Small intestine (tissue), 7 donors: ENCODE measurements at regions not wholly inside any gene's neighbourhood (a gene's known extent, or its start where the extent isn't known, plus 50 kb on each side); places are given as distances from the start of the nearest gene placed in this dataset.

Experiments
- DNase-seq, 2 donors: peaks; one replicate each; pipeline versions ENCODE4 v3.0.0 to v3.0.0-alpha.2; 2013
- FAIRE-seq: peaks from 2 replicates; lab custom pipeline; 2012; peaks lifted over from hg19 to GRCh38; lab: Jason Lieb, UNC
- H3K27ac ChIP-seq, 3 donors: one replicate each; pipeline ENCODE4 v1.5.1; 2013; ENCODE audit warnings: low read length in 2 of 3, mild to moderate bottlenecking in 2 of 3, control low read depth in 1 of 3, inconsistent platforms in 1 of 3, low read depth in 1 of 3, moderate library complexity in 1 of 3
- H3K27me3 ChIP-seq, 3 donors: one replicate each; pipeline ENCODE4 v1.6.1; 2013; ENCODE audit warnings: low read length in 3 of 3, inconsistent platforms in 1 of 3; ENCODE audit not compliant: control insufficient read depth in 3 of 3, insufficient read depth in 3 of 3
- H3K36me3 ChIP-seq, 3 donors: one replicate each; pipeline ENCODE4 v1.6.1; 2013; ENCODE audit warnings: low read length in 3 of 3, inconsistent platforms in 1 of 3, low read depth in 1 of 3, mild to moderate bottlenecking in 1 of 3, moderate library complexity in 1 of 3; ENCODE audit not compliant: control insufficient read depth in 3 of 3, insufficient read depth in 2 of 3
- H3K4me1 ChIP-seq, 3 donors: one replicate each; pipeline ENCODE4 v1.6.1; 2013; ENCODE audit warnings: low read length in 2 of 3, inconsistent platforms in 1 of 3, low read depth in 1 of 3, mild to moderate bottlenecking in 1 of 3, moderate library complexity in 1 of 3; ENCODE audit not compliant: control insufficient read depth in 3 of 3, insufficient read depth in 2 of 3
- H3K4me3 ChIP-seq, 3 donors: one replicate each; pipeline ENCODE4 v1.5.1; 2013; ENCODE audit warnings: low read length in 3 of 3, control low read depth in 1 of 3, inconsistent platforms in 1 of 3, low read depth in 1 of 3, mild to moderate bottlenecking in 1 of 3, moderate library complexity in 1 of 3
- H3K9me3 ChIP-seq, 2 donors: one replicate each; pipeline ENCODE4 v1.6.1; 2013; ENCODE audit warnings: low read depth in 1 of 2, low read length in 1 of 2; ENCODE audit not compliant: control insufficient read depth in 2 of 2, insufficient read depth in 1 of 2
- WGBS, 3 donors: extraction: QIAGEN DNeasy Blood & Tissue Kit; methylation state at CpG; one replicate each; pipeline ENCODE4 v1.1.7; 2013; 5-methylcytosine and 5-hydroxymethylcytosine counted together
- donor health status: healthy with polysubstance abuse.
- donor health status: control.
- donor health status: control.
- donor health status: Bipolar disorder and iron deficiency.
- donor health status: healthy.

GRCh38 chr4:71841336-71841735 lies 57.5 kb upstream of the GC start:
- DNase-seq (no peak), FAIRE-seq (no peak)
- H3K9me3 ChIP-seq = no peaks in the 10 kb centered on the region
- no peaks in the 10 kb centered on the region for H3K4me1 ChIP-seq
- H3K36me3 ChIP-seq = no peaks in the 10 kb centered on the region
- H3K27ac ChIP-seq = no peak overlapping the region
- no peak overlapping the region for H3K4me3 ChIP-seq
- 87 to 92% (median 88%) methylated on average over 2 of the region's 2 CpGs for WGBS, 3 donors
- no peaks in the 10 kb centered on the region for H3K27me3 ChIP-seq

GRCh38 chr4:71847300-71847699 lies 63.4 kb upstream of the GC start:
- H3K9me3 ChIP-seq = no peaks in the 10 kb centered on the region
- H3K4me3 ChIP-seq = no peak overlapping the region
- no peak overlapping the region for H3K27ac ChIP-seq
- no peaks in the 10 kb centered on the region for H3K27me3 ChIP-seq
- H3K4me1 ChIP-seq = no peaks in the 10 kb centered on the region
- no peak for DNase-seq
- no peaks in the 10 kb centered on the region for H3K36me3 ChIP-seq
- WGBS, 3 donors = 59 to 73% (median 66%) methylated on average over 1 of the region's 1 CpG
- FAIRE-seq = no peak

- no peak for FAIRE-seq
- 39 to 48% (median 41%) methylated on average over 1 of the region's 1 CpG for WGBS, 3 donors
- DNase-seq = peak in 1 of 2 donors; percentile 2
- Histone ChIP-seq H3K4me1 (peaks cover 0 to 5% (median 0%) of the 10 kb centered on the region in 3 donors), H3K9me3 (peaks cover 0 to 8% of the 10 kb centered on the region in 2 donors), H3K4me3 (no peak overlapping the region), H3K27ac (no peak overlapping the region), H3K27me3 (no peaks in the 10 kb centered on the region), H3K36me3 (no peaks in the 10 kb centered on the region)
Measured at GRCh38 chr4:71855944-71856343, 72.1 kb upstream of the GC start.

- H3K36me3 ChIP-seq = no peaks in the 10 kb centered on the region
- H3K9me3 ChIP-seq = peaks cover 0 to 13% of the 10 kb centered on the region in 2 donors
- 9 to 26% (median 24%) methylated on average over 9 of the region's 9 CpGs for WGBS, 3 donors
- peaks cover 0 to 5% (median 0%) of the 10 kb centered on the region in 3 donors for H3K4me1 ChIP-seq
- H3K27ac ChIP-seq = peak overlapping the region in 1 of 3 donors; percentile 34
- DNase-seq (peak; percentile 57 to 69), FAIRE-seq (no peak)
- peak overlapping the region in 1 of 3 donors; percentile 1 for H3K4me3 ChIP-seq
- no peaks in the 10 kb centered on the region for H3K27me3 ChIP-seq
Measured at GRCh38 chr4:71857713-71858451, 74.0 kb upstream of the GC start.

- peak in 1 of 2 donors; percentile 3 for DNase-seq
- no peak for FAIRE-seq
- Histone ChIP-seq H3K27ac (no peak overlapping the region), H3K36me3 (no peaks in the 10 kb centered on the region), H3K9me3 (peaks cover 0 to 33% of the 10 kb centered on the region in 2 donors), H3K4me3 (no peak overlapping the region), H3K27me3 (no peaks in the 10 kb centered on the region), H3K4me1 (peaks cover 0 to 5% (median 0%) of the 10 kb centered on the region in 3 donors)
- WGBS, 3 donors = 28 to 41% (median 33%) methylated on average over 1 of the region's 1 CpG
Measured at GRCh38 chr4:71860643-71861042, 76.8 kb upstream of the GC start.

- FAIRE-seq (no peak), DNase-seq (no peak)
- no peak overlapping the region for H3K27ac ChIP-seq
- H3K4me1 ChIP-seq = peaks cover 0 to 5% (median 0%) of the 10 kb centered on the region in 3 donors
- peaks cover 0 to 33% of the 10 kb centered on the region in 2 donors for H3K9me3 ChIP-seq
- no peaks in the 10 kb centered on the region for H3K27me3 ChIP-seq
- no peak overlapping the region for H3K4me3 ChIP-seq
- no peaks in the 10 kb centered on the region for H3K36me3 ChIP-seq
Measured at GRCh38 chr4:71862315-71862714, 78.4 kb upstream of the GC start.

GRCh38 chr4:71863457-71863856 lies 79.6 kb upstream of the GC start:
- no peak overlapping the region for H3K4me3 ChIP-seq
- no peak overlapping the region for H3K27ac ChIP-seq
- WGBS, 3 donors = 79 to 98% (median 96%) methylated on average over 3 of the region's 3 CpGs
- H3K36me3 ChIP-seq = no peaks in the 10 kb centered on the region
- DNase-seq = no peak
- peaks cover 0 to 33% of the 10 kb centered on the region in 2 donors for H3K9me3 ChIP-seq
- no peak for FAIRE-seq
- peaks cover 0 to under 1% (median 0%) of the 10 kb centered on the region in 3 donors for H3K4me1 ChIP-seq
- no peaks in the 10 kb centered on the region for H3K27me3 ChIP-seq

GRCh38 chr4:71864380-71864779 lies 80.5 kb upstream of the GC start:
- WGBS, 3 donors = 53 to 63% (median 54%) methylated on average over 2 of the region's 2 CpGs
- Histone ChIP-seq H3K4me3 (no peak overlapping the region), H3K4me1 (no peaks in the 10 kb centered on the region), H3K27me3 (no peaks in the 10 kb centered on the region), H3K36me3 (no peaks in the 10 kb centered on the region), H3K27ac (no peak overlapping the region), H3K9me3 (peaks cover 0 to 30% of the 10 kb centered on the region in 2 donors)
- FAIRE-seq (no peak), DNase-seq (no peak)
